A673 (cell line): ENCODE measurements at regions not wholly inside any gene's neighbourhood (a gene's known extent, or its start where the extent isn't known, plus 50 kb on each side); places are given as distances from the start of the nearest gene placed in this dataset.

ENCODE experiments used
- CTCF ChIP-seq: fragments of 300-800, 200-600 bp; sonication (generic); conservative IDR thresholded peaks from 2 replicates; pipeline ENCODE4 v1.5.1; 2017; ENCODE audit warnings: low read depth, mild to moderate bottlenecking, antibody characterized with exemption, low read length, moderate library complexity, mixed read lengths
- EZH2 ChIP-seq: fragments of 200-600 bp; sonication (generic); IDR thresholded peaks from 2 replicates; pipeline ENCODE4 v1.6.1; 2017; ENCODE audit warnings: borderline replicate concordance, low read depth, mild to moderate bottlenecking, mixed read lengths, antibody characterized with exemption, low read length; ENCODE audit not compliant: poor library complexity, severe bottlenecking

GRCh38 chr9:20070336-20070735 is 281.5 kb upstream of the SLC24A2 start:
- TF ChIP-seq CTCF = no peak
- no peak for TF ChIP-seq EZH2
